ENCODE measurements at regions not wholly inside any gene's neighbourhood (a gene's known extent, or its start where the extent isn't known, plus 50 kb on each side); places are given as distances from the start of the nearest gene placed in this dataset.
A peak's percentile ranks its signal among the peaks of the same experiment; 100 is the strongest.

- TF ChIP-seq CTCF (IDR thresholded peaks at IDR 0.05; ENCODE audit: borderline replicate concordance, extremely low read depth, insufficient read depth), result no peak
- H3K9me3 ChIP-seq (ENCODE audit: control insufficient read depth in 2 of 3, insufficient read depth in 1 of 3, low read length in 3 of 3), result no peaks in the 10 kb centered on the region
- intact Hi-C loops (cut with DNase I), result no loop called here
- no peak overlapping the region for H3K9ac ChIP-seq (ENCODE audit: low read length in 3 of 3)
- peaks cover 0 to 4% (median 0%) of the 10 kb centered on the region in 3 donors for H3K4me1 ChIP-seq (ENCODE audit: control insufficient read depth in 2 of 3, insufficient read depth in 2 of 3, low read depth in 1 of 3, low read length in 3 of 3)
- DNase-seq (no peak), FAIRE-seq (no peak)
- H3K36me3 ChIP-seq (ENCODE audit: control insufficient read depth in 2 of 3, insufficient read depth in 3 of 3, low read length in 3 of 3), result no peaks in the 10 kb centered on the region
- H3K4me3 ChIP-seq (ENCODE audit: low read length in 3 of 3), result no peak overlapping the region
- no peak overlapping the region for H3K27ac ChIP-seq (ENCODE audit: low read depth in 2 of 2, low read length in 2 of 2)
- H3K27me3 ChIP-seq (ENCODE audit: control insufficient read depth, insufficient read depth, low read length), result no peaks in the 10 kb centered on the region
Observed at GRCh38 chr10:31751738-31752080, 176.9 kb downstream of the ARHGAP12 start.

- DNase-seq (peak in 1 of 5 donors; percentile 29), FAIRE-seq (no peak)
- H3K9me3 ChIP-seq (ENCODE audit: control insufficient read depth in 2 of 3, insufficient read depth in 1 of 3, low read length in 3 of 3), result no peaks in the 10 kb centered on the region
- H3K27ac ChIP-seq (ENCODE audit: low read depth in 2 of 2, low read length in 2 of 2), result no peak overlapping the region
- intact Hi-C loops (cut with DNase I), result no loop called here
- H3K4me3 ChIP-seq (ENCODE audit: low read length in 3 of 3), result no peak overlapping the region
- H3K36me3 ChIP-seq (ENCODE audit: control insufficient read depth in 2 of 3, insufficient read depth in 3 of 3, low read length in 3 of 3), result no peaks in the 10 kb centered on the region
- no peak overlapping the region for H3K9ac ChIP-seq (ENCODE audit: low read length in 3 of 3)
- no peak for TF ChIP-seq CTCF (IDR thresholded peaks at IDR 0.05; ENCODE audit: borderline replicate concordance, extremely low read depth, insufficient read depth)
- no peaks in the 10 kb centered on the region for H3K27me3 ChIP-seq (ENCODE audit: control insufficient read depth, insufficient read depth, low read length)
- H3K4me1 ChIP-seq (ENCODE audit: control insufficient read depth in 2 of 3, insufficient read depth in 2 of 3, low read depth in 1 of 3, low read length in 3 of 3), result peaks cover 0 to 4% (median 0%) of the 10 kb centered on the region in 3 donors
Observed at GRCh38 chr10:31751051-31751737, 177.4 kb downstream of the ARHGAP12 start.

- no peak overlapping the region for H3K27ac ChIP-seq (ENCODE audit: low read depth in 2 of 2, low read length in 2 of 2)
- TF ChIP-seq CTCF (IDR thresholded peaks at IDR 0.05; ENCODE audit: borderline replicate concordance, extremely low read depth, insufficient read depth), result no peak
- intact Hi-C loops (cut with DNase I), result no loop called here
- no peak overlapping the region for H3K9ac ChIP-seq (ENCODE audit: low read length in 3 of 3)
- peak in 4 of 5 donors; percentile 46 to 79 (median 60) for DNase-seq
- no peak for FAIRE-seq
- peaks cover 0 to 4% (median 0%) of the 10 kb centered on the region in 3 donors for H3K4me1 ChIP-seq (ENCODE audit: control insufficient read depth in 2 of 3, insufficient read depth in 2 of 3, low read depth in 1 of 3, low read length in 3 of 3)
- H3K4me3 ChIP-seq (ENCODE audit: low read length in 3 of 3), result no peak overlapping the region
- H3K27me3 ChIP-seq (ENCODE audit: control insufficient read depth, insufficient read depth, low read length), result no peaks in the 10 kb centered on the region
- H3K36me3 ChIP-seq (ENCODE audit: control insufficient read depth in 2 of 3, insufficient read depth in 3 of 3, low read length in 3 of 3), result no peaks in the 10 kb centered on the region
- H3K9me3 ChIP-seq (ENCODE audit: control insufficient read depth in 2 of 3, insufficient read depth in 1 of 3, low read length in 3 of 3), result no peaks in the 10 kb centered on the region
Observed at GRCh38 chr10:31749981-31750840, 178.4 kb downstream of the ARHGAP12 start.
